B cell (primary cell): ENCODE measurements at regions not wholly inside any gene's neighbourhood (a gene's known extent, or its start where the extent isn't known, plus 50 kb on each side); places are given as distances from the start of the nearest gene placed in this dataset.

Source experiments
- ATAC-seq: fragments of 200-7000 bp; cut with Tn5 transposase; one replicate; pipeline ENCODE4 v1.10.0; 2021; ENCODE audit warnings: low read depth, mild to moderate bottlenecking, moderate number of reproducible peaks, moderate library complexity
- CTCF ChIA-PET: fragments of 350-600 bp; sonication (Branson Sonifier 250); formaldehyde crosslinking; loops from one replicate; lab custom pipeline; 2021; ENCODE audit warnings: antibody characterized with exemption, inconsistent platforms; lab: Charles Lee
- POLR2A ChIA-PET: fragments of 350-600 bp; sonication (Branson Sonifier 250); formaldehyde crosslinking; loops from one replicate; lab custom pipeline; 2021; ENCODE audit warnings: antibody characterized with exemption; lab: Charles Lee
- DNase-seq: peaks from one replicate; pipeline ENCODE4 v3.0.0; 2013
- H2AFZ ChIP-seq: 2 replicates; pipeline ENCODE4 v1.6.1; 2012; ENCODE audit warnings: mild to moderate bottlenecking, low read depth, low read length; ENCODE audit not compliant: insufficient read depth, poor library complexity, severe bottlenecking
- H3K27ac ChIP-seq, 2 donors: 1 replicate in 1 of 2; 2 replicates in 1 of 2; pipeline ENCODE4 v1.5.1; 2012 to 2013; ENCODE audit warnings: low read length in 2 of 2, mild to moderate bottlenecking in 2 of 2, moderate library complexity in 1 of 2
- H3K27me3 ChIP-seq, 4 experiments: fragments of 200-600 bp in 1 of 4; sonication (generic) in 1 of 4; replicated peaks in 1 of 4; 1 replicate in 2 of 4; 2 replicates in 2 of 4; pipeline versions ENCODE4 v1.6.1 to v1.7.0; 2013 to 2016; ENCODE audit warnings: low read length in 3 of 4, mild to moderate bottlenecking in 2 of 4, mixed read lengths in 1 of 4, moderate library complexity in 1 of 4; ENCODE audit not compliant: insufficient read depth in 4 of 4, control insufficient read depth in 3 of 4; ENCODE audit errors: control extremely low read depth in 1 of 4
- H3K36me3 ChIP-seq, 2 experiments: replicated peaks in 1 of 2; 1 replicate in 1 of 2; 2 replicates in 1 of 2; pipeline versions ENCODE4 v1.6.1 to v1.7.1; 2013; ENCODE audit warnings: low read length in 1 of 2; ENCODE audit not compliant: insufficient read depth in 2 of 2, control insufficient read depth in 1 of 2; ENCODE audit errors: control extremely low read depth in 1 of 2, extremely low read depth in 1 of 2
- H3K4me1 ChIP-seq, 2 donors: fragments of 200-600 bp in 1 of 2; sonication (generic) in 1 of 2; 1 replicate in 1 of 2; 2 replicates in 1 of 2; pipeline versions ENCODE4 v1.5.1 to v1.6.1; 2013 to 2017; ENCODE audit warnings: low read length in 2 of 2; ENCODE audit not compliant: control insufficient read depth in 2 of 2, insufficient read depth in 2 of 2
- H3K4me2 ChIP-seq: replicated peaks from 2 replicates; pipeline ENCODE3; 2012; ENCODE audit warnings: mild to moderate bottlenecking, low read depth, low read length; ENCODE audit not compliant: poor library complexity, severe bottlenecking
- H3K4me3 ChIP-seq, 5 experiments: fragments of 200-600 bp in 1 of 5; sonication (generic) in 1 of 5; 1 replicate in 3 of 5; 2 replicates in 2 of 5; pipeline versions ENCODE4 v1.5.1 to v1.7.0; 2011 to 2016; ENCODE audit warnings: low read length in 4 of 5, mild to moderate bottlenecking in 4 of 5, low read depth in 2 of 5, control low read depth in 1 of 5, moderate library complexity in 1 of 5; ENCODE audit not compliant: insufficient read depth in 1 of 5; ENCODE audit errors: control extremely low read depth in 1 of 5, extremely low read depth in 1 of 5
- H3K79me2 ChIP-seq: fragments of 200-600 bp; sonication (generic); one replicate; pipeline ENCODE4 v1.6.0; 2016; ENCODE audit warnings: low read length; ENCODE audit not compliant: control insufficient read depth, insufficient read depth
- H3K9ac ChIP-seq: fragments of 200-600 bp; sonication (generic); 2 replicates; pipeline ENCODE4 v1.6.1; 2017; ENCODE audit warnings: mild to moderate bottlenecking, low read length, moderate library complexity
- H3K9me3 ChIP-seq, 3 donors: one replicate each; pipeline versions ENCODE4 v1.6.1 to v1.7.1; 2013; ENCODE audit warnings: low read length in 2 of 3; ENCODE audit not compliant: control insufficient read depth in 2 of 3, insufficient read depth in 1 of 3; ENCODE audit errors: control extremely low read depth in 1 of 3
- H4K20me1 ChIP-seq: 2 replicates; pipeline ENCODE4 v1.6.0; 2012; ENCODE audit warnings: mild to moderate bottlenecking, low read length; ENCODE audit not compliant: insufficient read depth, control insufficient read depth, poor library complexity, severe bottlenecking
- H3K27ac Mint-ChIP-seq: one replicate; pipeline ENCODE4 v1.8.0; 2021; ENCODE audit warnings: mixed read lengths
- H3K27me3 Mint-ChIP-seq: one replicate; pipeline ENCODE4 v1.8.0; 2021; ENCODE audit warnings: mixed read lengths
- H3K4me1 Mint-ChIP-seq: one replicate; pipeline ENCODE4 v1.8.0; 2021; ENCODE audit warnings: mixed read lengths
- H3K4me3 Mint-ChIP-seq: one replicate; pipeline ENCODE4 v1.8.0; 2021; ENCODE audit warnings: mixed read lengths
- H3K9me3 Mint-ChIP-seq: one replicate; pipeline ENCODE4 v1.8.0; 2022; ENCODE audit warnings: mixed read lengths; ENCODE audit not compliant: insufficient read depth
- EZH2 ChIP-seq: IDR thresholded peaks from 2 replicates; pipeline ENCODE4 v1.6.1; 2012; ENCODE audit warnings: borderline replicate concordance, low read depth, mild to moderate bottlenecking, moderate library complexity, low read length; ENCODE audit not compliant: insufficient read depth, poor library complexity, severe bottlenecking
- WGBS: methylation state at CpG from one replicate; pipeline ENCODE4 v1.1.5; 2013; ENCODE audit warnings: missing lambda C conversion rate; ENCODE audit not compliant: insufficient coverage; 5-methylcytosine and 5-hydroxymethylcytosine counted together
- intact Hi-C: fragments of 100-400 bp; cut with micrococcal nuclease; formaldehyde crosslinking; loops from one replicate; pipeline ENCODE4 v1.10.0; 2022
- TF ChIP-seq, protein P1 (sequence below): fragments of 200-600 bp; IDR thresholded peaks from one replicate; pipeline ENCODE4 v1.8.0; 2022; ENCODE audit warnings: antibody characterized with exemption, mild to moderate bottlenecking

DNA sequence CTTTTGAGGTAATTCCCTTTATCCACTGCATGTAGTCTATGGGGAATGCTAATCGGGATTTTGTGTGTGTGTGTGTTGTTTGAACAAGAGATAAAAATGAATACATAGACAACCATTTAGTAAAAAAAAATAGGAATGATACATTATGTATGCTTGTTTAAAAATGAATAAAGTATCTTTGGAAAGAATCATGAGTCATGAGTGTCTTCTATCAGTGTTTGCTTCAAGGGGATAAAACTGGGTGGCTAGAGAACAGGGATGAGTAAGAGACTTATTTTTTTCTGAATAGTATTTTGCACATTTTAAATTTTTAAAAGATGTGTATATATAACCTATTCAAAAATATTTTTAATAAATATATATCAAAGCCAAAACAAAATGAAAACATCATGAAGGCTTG is 839.4 kb upstream of the ADGRL4 start:
- H3K27ac Mint-ChIP-seq = no peak overlapping the region
- no peaks in the 10 kb centered on the region for H3K27me3 Mint-ChIP-seq
- Histone ChIP-seq H3K36me3 (no peaks in the 10 kb centered on the region), H3K4me2 (no peak overlapping the region), H3K27me3 (no peaks in the 10 kb centered on the region), H4K20me1 (no peaks in the 10 kb centered on the region), H3K4me1 (no peaks in the 10 kb centered on the region), H3K27ac (no peak overlapping the region), H2AFZ (no peak overlapping the region), H3K9me3 (peaks cover 0 to 1% (median 0%) of the 10 kb centered on the region in 3 donors), H3K4me3 (no peak overlapping the region), H3K9ac (no peak overlapping the region), H3K79me2 (no peaks in the 10 kb centered on the region)
- H3K4me3 Mint-ChIP-seq = no peak overlapping the region
- H3K4me1 Mint-ChIP-seq = no peaks in the 10 kb centered on the region
- no CpG with 5 or more reads among the region's 1 CpG for WGBS
- ATAC-seq = no peak
- ChIA-PET CTCF (no interaction called here), POLR2A (no interaction called here)
- intact Hi-C loops = no loop called here
- DNase-seq = no peak
- no peak for TF ChIP-seq EZH2
- TF ChIP-seq, protein P1, sequence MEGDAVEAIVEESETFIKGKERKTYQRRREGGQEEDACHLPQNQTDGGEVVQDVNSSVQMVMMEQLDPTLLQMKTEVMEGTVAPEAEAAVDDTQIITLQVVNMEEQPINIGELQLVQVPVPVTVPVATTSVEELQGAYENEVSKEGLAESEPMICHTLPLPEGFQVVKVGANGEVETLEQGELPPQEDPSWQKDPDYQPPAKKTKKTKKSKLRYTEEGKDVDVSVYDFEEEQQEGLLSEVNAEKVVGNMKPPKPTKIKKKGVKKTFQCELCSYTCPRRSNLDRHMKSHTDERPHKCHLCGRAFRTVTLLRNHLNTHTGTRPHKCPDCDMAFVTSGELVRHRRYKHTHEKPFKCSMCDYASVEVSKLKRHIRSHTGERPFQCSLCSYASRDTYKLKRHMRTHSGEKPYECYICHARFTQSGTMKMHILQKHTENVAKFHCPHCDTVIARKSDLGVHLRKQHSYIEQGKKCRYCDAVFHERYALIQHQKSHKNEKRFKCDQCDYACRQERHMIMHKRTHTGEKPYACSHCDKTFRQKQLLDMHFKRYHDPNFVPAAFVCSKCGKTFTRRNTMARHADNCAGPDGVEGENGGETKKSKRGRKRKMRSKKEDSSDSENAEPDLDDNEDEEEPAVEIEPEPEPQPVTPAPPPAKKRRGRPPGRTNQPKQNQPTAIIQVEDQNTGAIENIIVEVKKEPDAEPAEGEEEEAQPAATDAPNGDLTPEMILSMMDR = no peak
- H3K9me3 Mint-ChIP-seq = no peaks in the 10 kb centered on the region

DNA sequence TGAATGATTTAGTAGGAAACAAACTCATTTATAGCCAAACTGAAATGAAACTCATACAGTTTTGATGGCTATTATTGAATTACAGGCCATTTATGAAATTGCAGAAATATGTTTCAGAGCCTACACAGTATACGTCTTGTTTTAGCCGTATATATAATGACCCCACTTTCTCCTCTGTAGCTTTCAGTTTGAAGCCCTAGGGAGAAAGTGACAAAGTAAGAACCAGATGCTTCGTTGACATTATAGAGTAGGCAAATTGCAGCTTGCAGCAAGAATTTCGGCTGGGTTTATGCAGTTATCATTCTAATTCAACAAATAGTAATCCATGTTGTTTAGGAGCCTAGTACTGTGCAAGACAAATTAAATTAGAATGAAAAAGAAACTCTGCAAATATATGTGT is 836.3 kb upstream of the ADGRL4 start:
- Histone ChIP-seq H3K36me3 (no peaks in the 10 kb centered on the region), H3K27ac (no peak overlapping the region), H3K27me3 (no peaks in the 10 kb centered on the region), H4K20me1 (no peaks in the 10 kb centered on the region), H3K4me3 (no peak overlapping the region), H3K9ac (no peak overlapping the region), H3K4me1 (no peaks in the 10 kb centered on the region), H3K9me3 (no peaks in the 10 kb centered on the region), H3K4me2 (no peak overlapping the region), H2AFZ (no peak overlapping the region), H3K79me2 (no peaks in the 10 kb centered on the region)
- DNase-seq (no peak), ATAC-seq (no peak)
- Mint-ChIP-seq H3K27me3 (no peaks in the 10 kb centered on the region), H3K4me3 (no peak overlapping the region), H3K9me3 (no peaks in the 10 kb centered on the region), H3K4me1 (no peaks in the 10 kb centered on the region), H3K27ac (no peak overlapping the region)
- ChIA-PET CTCF (no interaction called here), POLR2A (no interaction called here)
- intact Hi-C loops = no loop called here
- no CpG with 5 or more reads among the region's 4 CpGs for WGBS
- TF ChIP-seq EZH2 = no peak
- TF ChIP-seq, protein P1 = no peak
